Colonic mucosa (tissue), 4 donors: ENCODE measurements at regions not wholly inside any gene's neighbourhood (a gene's known extent, or its start where the extent isn't known, plus 50 kb on each side); places are given as distances from the start of the nearest gene placed in this dataset.

Experiments
- DNase-seq: peaks from one replicate; pipeline ENCODE4 v3.0.0-alpha.2; 2020
- H3K27ac ChIP-seq: fragments of 200-600 bp; one replicate; pipeline ENCODE4 v1.8.0; 2021
- H3K27me3 ChIP-seq: fragments of 200-600 bp; one replicate; pipeline ENCODE4 v1.8.0; 2021
- H3K36me3 ChIP-seq: fragments of 200-600 bp; one replicate; pipeline ENCODE4 v1.8.0; 2021
- H3K4me1 ChIP-seq: fragments of 200-600 bp; one replicate; pipeline ENCODE4 v1.8.0; 2021; ENCODE audit warnings: mild to moderate bottlenecking
- H3K4me3 ChIP-seq: fragments of 200-600 bp; one replicate; pipeline ENCODE4 v1.8.0; 2021
- H3K9ac ChIP-seq, 2 donors: one replicate each; pipeline ENCODE4 v1.7.0; 2013; ENCODE audit warnings: control low read depth in 2 of 2, low read depth in 2 of 2, low read length in 2 of 2
- H3K9me3 ChIP-seq: fragments of 200-600 bp; one replicate; pipeline ENCODE4 v1.8.0; 2021
- intact Hi-C: fragments of 100-400 bp; cut with DNase I; formaldehyde crosslinking; loops from one replicate; pipeline ENCODE4 v1.14.1; 2022
- TF ChIP-seq, protein P1 (sequence below): fragments of 200-600 bp; IDR thresholded peaks from one replicate; pipeline ENCODE4 v1.8.0; 2022; ENCODE audit warnings: antibody characterized with exemption, mild to moderate bottlenecking
- donor health status: healthy.
- donor health status: DM: no; HTN: no; CAD: no.
- donor health status: DM: no; HTN: no; CAD: no.

DNA sequence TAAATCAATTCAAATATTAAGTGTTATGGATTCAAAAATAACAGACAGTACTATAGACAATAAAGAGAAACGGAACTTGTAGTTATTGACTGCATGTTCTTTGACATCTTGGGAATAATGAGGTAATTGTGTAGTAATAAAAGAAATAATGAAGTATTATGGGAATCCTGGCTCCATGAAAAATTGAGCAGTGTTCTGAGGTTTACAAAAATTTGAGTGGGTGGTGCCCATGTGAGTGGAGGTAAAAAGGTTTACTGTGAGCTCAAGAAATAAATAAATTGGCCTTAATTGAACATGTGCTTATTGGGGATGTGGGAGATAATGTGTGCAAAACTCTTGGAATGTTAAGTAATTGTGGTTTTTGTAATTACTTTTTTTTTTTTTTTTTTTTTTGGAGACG, 1013.7 kb upstream of the GJE1 start:
- no peaks in the 10 kb centered on the region for H3K27me3 ChIP-seq
- H3K27ac ChIP-seq: no peak overlapping the region
- no peaks in the 10 kb centered on the region for H3K36me3 ChIP-seq
- intact Hi-C loops: no loop called here
- H3K9ac ChIP-seq: no peak overlapping the region
- TF ChIP-seq, protein P1, sequence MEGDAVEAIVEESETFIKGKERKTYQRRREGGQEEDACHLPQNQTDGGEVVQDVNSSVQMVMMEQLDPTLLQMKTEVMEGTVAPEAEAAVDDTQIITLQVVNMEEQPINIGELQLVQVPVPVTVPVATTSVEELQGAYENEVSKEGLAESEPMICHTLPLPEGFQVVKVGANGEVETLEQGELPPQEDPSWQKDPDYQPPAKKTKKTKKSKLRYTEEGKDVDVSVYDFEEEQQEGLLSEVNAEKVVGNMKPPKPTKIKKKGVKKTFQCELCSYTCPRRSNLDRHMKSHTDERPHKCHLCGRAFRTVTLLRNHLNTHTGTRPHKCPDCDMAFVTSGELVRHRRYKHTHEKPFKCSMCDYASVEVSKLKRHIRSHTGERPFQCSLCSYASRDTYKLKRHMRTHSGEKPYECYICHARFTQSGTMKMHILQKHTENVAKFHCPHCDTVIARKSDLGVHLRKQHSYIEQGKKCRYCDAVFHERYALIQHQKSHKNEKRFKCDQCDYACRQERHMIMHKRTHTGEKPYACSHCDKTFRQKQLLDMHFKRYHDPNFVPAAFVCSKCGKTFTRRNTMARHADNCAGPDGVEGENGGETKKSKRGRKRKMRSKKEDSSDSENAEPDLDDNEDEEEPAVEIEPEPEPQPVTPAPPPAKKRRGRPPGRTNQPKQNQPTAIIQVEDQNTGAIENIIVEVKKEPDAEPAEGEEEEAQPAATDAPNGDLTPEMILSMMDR: no peak
- no peak overlapping the region for H3K4me3 ChIP-seq
- H3K9me3 ChIP-seq: no peaks in the 10 kb centered on the region
- no peak for DNase-seq
- H3K4me1 ChIP-seq: no peaks in the 10 kb centered on the region

DNA sequence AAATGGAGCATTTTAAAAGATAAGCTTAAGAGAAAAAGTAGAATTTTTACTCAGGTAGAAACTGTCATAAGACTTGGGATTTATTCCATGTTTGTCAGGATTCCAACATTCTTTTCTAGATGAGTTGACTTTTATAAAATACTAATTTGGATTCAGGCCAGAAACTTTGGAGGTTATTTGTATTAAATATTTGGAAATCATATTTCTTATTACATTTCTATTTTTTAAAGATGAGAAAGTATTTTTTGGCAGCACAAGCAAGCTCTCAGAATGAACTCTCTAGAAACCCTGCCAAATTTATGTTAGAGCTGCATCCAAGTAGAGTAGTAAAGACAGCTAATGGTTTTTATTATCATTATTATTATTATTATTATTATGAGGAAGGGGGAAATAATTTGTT, 1014.9 kb upstream of the GJE1 start:
- Histone ChIP-seq H3K4me1 (no peaks in the 10 kb centered on the region), H3K4me3 (no peak overlapping the region), H3K9me3 (no peaks in the 10 kb centered on the region), H3K27me3 (no peaks in the 10 kb centered on the region), H3K36me3 (no peaks in the 10 kb centered on the region), H3K9ac (no peak overlapping the region), H3K27ac (no peak overlapping the region)
- TF ChIP-seq, protein P1: no peak
- DNase-seq: no peak
- intact Hi-C loops: no loop called here

DNA sequence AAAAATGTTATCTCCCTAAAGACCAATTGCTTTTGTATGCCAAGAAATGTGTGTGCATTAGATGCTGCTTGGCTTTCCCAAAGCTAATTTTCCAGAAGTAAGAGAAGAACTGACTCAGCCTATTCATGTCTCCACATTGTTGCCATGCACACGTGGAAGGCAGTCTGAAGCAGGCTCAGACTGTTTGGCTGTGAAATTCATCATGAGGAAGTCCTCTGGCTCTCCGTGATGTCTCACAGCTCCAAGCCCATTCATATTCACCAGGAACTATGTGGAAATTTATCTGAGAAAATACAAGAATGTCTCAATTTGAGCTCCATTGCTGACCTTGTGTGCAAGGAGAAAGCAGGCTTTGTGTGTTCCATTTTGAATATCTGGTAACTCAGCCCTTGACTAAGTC, 1022.2 kb upstream of the GJE1 start:
- no peak overlapping the region for H3K27ac ChIP-seq
- intact Hi-C loops: no loop called here
- no peaks in the 10 kb centered on the region for H3K36me3 ChIP-seq
- H3K4me3 ChIP-seq: no peak overlapping the region
- H3K27me3 ChIP-seq: no peaks in the 10 kb centered on the region
- no peak overlapping the region for H3K9ac ChIP-seq
- H3K9me3 ChIP-seq: no peaks in the 10 kb centered on the region
- no peak for DNase-seq
- TF ChIP-seq, protein P1: no peak
- no peaks in the 10 kb centered on the region for H3K4me1 ChIP-seq

DNA sequence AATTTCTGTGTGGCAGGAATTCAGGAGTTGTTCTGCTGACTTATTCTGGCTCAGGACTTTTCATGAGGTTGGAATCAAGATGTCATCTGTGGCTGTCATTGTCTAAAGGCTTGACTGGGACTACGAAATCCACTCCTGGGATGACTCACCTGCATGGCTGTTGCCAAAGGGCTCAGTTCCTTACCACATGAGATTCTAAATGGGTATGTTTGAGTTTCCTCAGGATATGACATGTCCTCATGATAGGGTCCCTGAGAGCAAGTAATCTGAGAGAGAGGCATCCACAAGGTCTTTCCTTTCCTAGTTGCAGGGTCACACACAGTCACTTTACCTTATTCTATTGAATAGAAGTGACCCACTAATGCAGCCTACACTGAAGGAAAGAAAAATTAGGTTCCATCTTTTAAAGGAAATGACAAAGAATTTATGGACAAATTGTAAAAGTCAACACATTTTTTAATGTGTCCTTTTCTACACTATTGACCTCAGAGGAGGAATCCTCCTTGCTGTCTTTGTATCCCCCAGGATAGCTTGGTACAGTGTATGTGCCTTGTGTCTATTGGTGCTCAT, 1025.0 kb upstream of the GJE1 start:
- Histone ChIP-seq H3K9ac (no peak overlapping the region), H3K27me3 (no peaks in the 10 kb centered on the region), H3K27ac (no peak overlapping the region), H3K4me1 (no peaks in the 10 kb centered on the region), H3K9me3 (no peaks in the 10 kb centered on the region), H3K36me3 (no peaks in the 10 kb centered on the region), H3K4me3 (no peak overlapping the region)
- DNase-seq: no peak
- intact Hi-C loops: no loop called here
- TF ChIP-seq, protein P1: no peak

DNA sequence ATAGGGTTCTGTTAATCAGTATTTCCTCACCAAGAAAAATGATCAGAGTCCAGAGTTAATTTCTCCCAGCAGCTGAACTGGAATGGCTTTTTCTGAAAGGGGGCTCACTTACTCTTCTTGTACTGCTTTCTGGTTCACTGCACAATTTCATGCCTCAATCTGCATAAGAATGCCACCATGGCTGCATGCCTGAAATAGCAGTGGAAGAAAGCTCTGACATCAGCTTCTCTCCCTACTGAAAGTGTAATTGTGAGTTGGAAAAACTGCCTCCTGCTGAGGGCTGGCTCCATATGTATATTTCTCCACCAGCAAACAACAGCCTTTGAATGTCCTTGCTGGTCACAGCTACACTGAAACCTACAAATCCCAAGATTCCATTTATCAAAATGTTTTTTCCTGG, 1027.2 kb upstream of the GJE1 start:
- intact Hi-C loops: no loop called here
- TF ChIP-seq, protein P1: no peak
- Histone ChIP-seq H3K4me3 (no peak overlapping the region), H3K4me1 (no peaks in the 10 kb centered on the region), H3K9ac (no peak overlapping the region), H3K27me3 (no peaks in the 10 kb centered on the region), H3K36me3 (no peaks in the 10 kb centered on the region), H3K27ac (no peak overlapping the region), H3K9me3 (no peaks in the 10 kb centered on the region)
- DNase-seq: no peak
